ENCODE measurements at regions not wholly inside any gene's neighbourhood (a gene's known extent, or its start where the extent isn't known, plus 50 kb on each side); places are given as distances from the start of the nearest gene placed in this dataset.

DNA sequence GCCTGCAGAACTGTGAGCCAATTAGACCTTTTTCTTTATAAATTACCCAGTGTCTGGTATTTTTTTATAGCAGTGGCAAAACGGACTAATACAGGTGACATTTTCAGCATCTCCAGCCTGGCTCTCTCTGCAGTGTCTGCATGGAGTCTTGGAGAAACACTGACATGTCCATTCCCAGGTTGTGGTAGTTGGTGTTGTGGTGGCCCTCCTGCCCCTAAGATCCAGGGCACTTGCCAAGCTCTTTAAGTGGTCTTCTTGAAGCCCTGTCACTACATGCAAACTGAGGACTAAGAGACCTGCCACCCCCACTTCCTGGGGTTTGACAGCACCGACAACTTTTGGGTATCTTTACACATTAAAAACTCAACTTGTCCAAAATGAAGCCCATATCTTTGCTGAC, 419.4 kb downstream of the NPHP4 start:
- Histone ChIP-seq H3K27me3 (peaks cover 0 to 6% of the 10 kb centered on the region in 2 donors), H3K4me3 (no peak overlapping the region), H3K9me3 (peaks cover 3 to 15% of the 10 kb centered on the region in 2 donors), H3K36me3 (no peaks in the 10 kb centered on the region), H3K4me1 (no peaks in the 10 kb centered on the region), H3K27ac (no peak overlapping the region)
- DNase-seq (ENCODE audit: low spot score in 2 of 2): no peak
- TF ChIP-seq, protein P1, sequence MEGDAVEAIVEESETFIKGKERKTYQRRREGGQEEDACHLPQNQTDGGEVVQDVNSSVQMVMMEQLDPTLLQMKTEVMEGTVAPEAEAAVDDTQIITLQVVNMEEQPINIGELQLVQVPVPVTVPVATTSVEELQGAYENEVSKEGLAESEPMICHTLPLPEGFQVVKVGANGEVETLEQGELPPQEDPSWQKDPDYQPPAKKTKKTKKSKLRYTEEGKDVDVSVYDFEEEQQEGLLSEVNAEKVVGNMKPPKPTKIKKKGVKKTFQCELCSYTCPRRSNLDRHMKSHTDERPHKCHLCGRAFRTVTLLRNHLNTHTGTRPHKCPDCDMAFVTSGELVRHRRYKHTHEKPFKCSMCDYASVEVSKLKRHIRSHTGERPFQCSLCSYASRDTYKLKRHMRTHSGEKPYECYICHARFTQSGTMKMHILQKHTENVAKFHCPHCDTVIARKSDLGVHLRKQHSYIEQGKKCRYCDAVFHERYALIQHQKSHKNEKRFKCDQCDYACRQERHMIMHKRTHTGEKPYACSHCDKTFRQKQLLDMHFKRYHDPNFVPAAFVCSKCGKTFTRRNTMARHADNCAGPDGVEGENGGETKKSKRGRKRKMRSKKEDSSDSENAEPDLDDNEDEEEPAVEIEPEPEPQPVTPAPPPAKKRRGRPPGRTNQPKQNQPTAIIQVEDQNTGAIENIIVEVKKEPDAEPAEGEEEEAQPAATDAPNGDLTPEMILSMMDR (IDR thresholded peaks at IDR 0.05): no peak
- TF ChIP-seq POLR2A (IDR thresholded peaks at IDR 0.05) (no peak), POLR2AphosphoS5 (IDR thresholded peaks at IDR 0.05) (no peak)
- intact Hi-C loops (cut with DNase I; ENCODE audit: low total_unique reads): no loop called here

DNA sequence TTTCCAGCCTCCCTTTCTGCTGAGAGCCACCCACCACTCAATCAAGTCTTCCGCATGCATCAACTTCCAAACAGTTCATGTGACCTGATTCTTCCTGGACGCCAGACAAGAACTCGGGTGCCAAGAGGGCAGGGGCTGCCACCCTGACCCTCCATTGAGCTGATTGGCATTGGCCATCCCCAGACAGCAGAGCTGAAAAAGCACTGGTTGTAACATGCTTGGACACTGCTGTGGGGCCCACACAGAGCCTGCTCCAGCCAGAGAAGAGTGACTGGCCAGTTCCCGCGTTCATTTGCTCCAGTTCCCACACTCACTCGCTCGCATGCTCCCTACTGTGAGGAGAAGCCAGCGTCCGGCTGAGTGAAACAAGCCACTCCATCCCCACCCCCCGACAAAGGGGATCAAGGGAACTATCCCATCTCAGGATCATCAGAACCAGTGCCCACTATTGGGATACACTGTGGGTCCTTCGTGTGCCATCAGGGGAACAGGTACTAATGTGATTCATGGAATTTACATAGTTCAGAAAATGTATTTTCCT, 420.3 kb downstream of the NPHP4 start:
- H3K4me3 ChIP-seq: no peak overlapping the region
- no peaks in the 10 kb centered on the region for H3K36me3 ChIP-seq
- H3K27ac ChIP-seq: no peak overlapping the region
- H3K4me1 ChIP-seq: no peaks in the 10 kb centered on the region
- TF ChIP-seq POLR2AphosphoS5 (IDR thresholded peaks at IDR 0.05) (no peak), POLR2A (IDR thresholded peaks at IDR 0.05) (no peak)
- TF ChIP-seq, protein P1 (IDR thresholded peaks at IDR 0.05): no peak
- peaks cover 0 to 6% of the 10 kb centered on the region in 2 donors for H3K27me3 ChIP-seq
- intact Hi-C loops (cut with DNase I; ENCODE audit: low total_unique reads): no loop called here
- no peak for DNase-seq (ENCODE audit: low spot score in 2 of 2)
- peaks cover 3 to 15% of the 10 kb centered on the region in 2 donors for H3K9me3 ChIP-seq

DNA sequence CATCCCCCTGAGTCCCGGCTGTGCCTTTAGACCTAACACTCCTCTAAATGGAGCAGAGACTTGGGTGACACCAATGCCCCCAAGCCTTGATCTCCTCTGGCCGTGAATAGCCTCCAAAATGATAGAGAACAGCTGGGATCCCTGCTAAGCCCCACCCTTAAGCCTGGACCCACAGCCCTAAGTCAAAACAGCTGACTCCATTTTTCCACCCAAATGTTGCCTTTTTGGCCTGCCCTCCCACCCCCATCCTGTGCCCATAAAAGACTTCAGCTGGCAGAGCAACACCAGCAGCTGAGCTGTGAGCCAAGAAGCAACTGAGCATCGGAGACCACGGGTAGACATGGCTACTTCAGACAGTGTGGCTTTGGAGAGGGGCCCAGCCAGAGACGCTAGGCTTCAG, 420.8 kb downstream of the NPHP4 start:
- Histone ChIP-seq H3K27me3 (peaks cover 0 to 6% of the 10 kb centered on the region in 2 donors), H3K27ac (no peak overlapping the region), H3K4me3 (no peak overlapping the region), H3K4me1 (no peaks in the 10 kb centered on the region), H3K9me3 (peaks cover 3 to 15% of the 10 kb centered on the region in 2 donors), H3K36me3 (no peaks in the 10 kb centered on the region)
- DNase-seq (ENCODE audit: low spot score in 2 of 2): no peak
- intact Hi-C loops (cut with DNase I; ENCODE audit: low total_unique reads): no loop called here
- TF ChIP-seq POLR2AphosphoS5 (IDR thresholded peaks at IDR 0.05) (no peak), POLR2A (IDR thresholded peaks at IDR 0.05) (no peak)
- TF ChIP-seq, protein P1 (IDR thresholded peaks at IDR 0.05): no peak

DNA sequence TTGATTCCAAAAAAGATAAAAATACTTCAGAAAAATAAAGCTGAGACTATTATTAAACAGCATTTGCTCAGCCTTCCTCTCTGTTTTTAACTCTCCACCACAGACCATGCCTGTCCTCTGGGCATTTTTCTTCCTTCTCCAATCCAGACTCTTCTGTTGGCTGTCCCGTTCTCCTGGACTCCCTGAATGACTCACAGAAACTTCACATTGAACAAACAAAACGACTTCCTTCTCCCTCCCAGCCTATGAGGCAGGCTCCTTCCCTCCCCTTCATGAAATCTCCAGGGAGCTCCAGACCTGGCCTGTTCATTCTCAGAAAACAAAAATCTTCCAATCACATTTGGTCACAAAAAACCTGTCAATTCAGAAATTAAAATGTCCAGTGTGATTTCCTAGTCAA, 421.3 kb downstream of the NPHP4 start:
- intact Hi-C loops (cut with DNase I; ENCODE audit: low total_unique reads): no loop called here
- TF ChIP-seq, protein P1 (IDR thresholded peaks at IDR 0.05): no peak
- TF ChIP-seq POLR2A (IDR thresholded peaks at IDR 0.05): no peak
- no peak for TF ChIP-seq POLR2AphosphoS5 (IDR thresholded peaks at IDR 0.05)
- Histone ChIP-seq H3K36me3 (no peaks in the 10 kb centered on the region), H3K27me3 (peaks cover 0 to 6% of the 10 kb centered on the region in 2 donors), H3K27ac (no peak overlapping the region), H3K4me1 (no peaks in the 10 kb centered on the region), H3K9me3 (peaks cover 3 to 15% of the 10 kb centered on the region in 2 donors), H3K4me3 (no peak overlapping the region)
- DNase-seq (ENCODE audit: low spot score in 2 of 2): no peak

DNA sequence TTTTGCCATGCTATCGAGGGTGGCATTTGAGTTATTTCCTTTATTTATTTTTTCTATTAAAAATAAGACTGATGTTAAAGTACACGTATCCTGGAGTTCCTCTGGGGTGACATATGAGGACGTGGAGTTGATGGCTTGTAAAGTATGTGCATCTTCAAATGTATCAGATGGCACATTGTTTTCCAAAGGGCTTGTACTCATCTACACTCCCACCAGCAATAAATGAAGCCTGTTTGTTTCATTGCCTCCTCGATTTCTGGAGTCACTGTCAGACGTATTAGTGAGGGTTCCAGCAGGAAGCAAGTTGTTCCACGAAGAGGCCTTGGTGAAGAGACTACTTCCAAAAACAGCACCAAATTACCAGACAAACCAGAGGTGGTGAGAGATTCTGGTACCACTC, 423.9 kb downstream of the NPHP4 start:
- no peak for DNase-seq (ENCODE audit: low spot score in 2 of 2)
- H3K27ac ChIP-seq: no peak overlapping the region
- no peak for TF ChIP-seq POLR2AphosphoS5 (IDR thresholded peaks at IDR 0.05)
- TF ChIP-seq, protein P1 (IDR thresholded peaks at IDR 0.05): no peak
- TF ChIP-seq POLR2A (IDR thresholded peaks at IDR 0.05): no peak
- no peaks in the 10 kb centered on the region for H3K36me3 ChIP-seq
- intact Hi-C loops (cut with DNase I; ENCODE audit: low total_unique reads): no loop called here
- peaks cover 3 to 15% of the 10 kb centered on the region in 2 donors for H3K9me3 ChIP-seq
- H3K4me1 ChIP-seq: no peaks in the 10 kb centered on the region
- no peak overlapping the region for H3K4me3 ChIP-seq
- no peaks in the 10 kb centered on the region for H3K27me3 ChIP-seq

All from breast epithelium (tissue), 4 donors.